GM18517 (cell line): ENCODE measurements at regions not wholly inside any gene's neighbourhood (a gene's known extent, or its start where the extent isn't known, plus 50 kb on each side); places are given as distances from the start of the nearest gene placed in this dataset.
A peak's percentile ranks its signal among the peaks of the same experiment; 100 is the strongest.
"Not testable (repeated sequence)": the region's sequence is repeated elsewhere in the genome, so short reads cannot be mapped to it uniquely, and the experiment has no call there.

ENCODE experiments used
- ATAC-seq: cut with Tn5 transposase; IDR thresholded peaks from one replicate; pipeline ENCODE4 v1.9.1; 2021; ENCODE audit warnings: mild to moderate bottlenecking, moderate library complexity; ENCODE audit not compliant: unreplicated experiment

DNA sequence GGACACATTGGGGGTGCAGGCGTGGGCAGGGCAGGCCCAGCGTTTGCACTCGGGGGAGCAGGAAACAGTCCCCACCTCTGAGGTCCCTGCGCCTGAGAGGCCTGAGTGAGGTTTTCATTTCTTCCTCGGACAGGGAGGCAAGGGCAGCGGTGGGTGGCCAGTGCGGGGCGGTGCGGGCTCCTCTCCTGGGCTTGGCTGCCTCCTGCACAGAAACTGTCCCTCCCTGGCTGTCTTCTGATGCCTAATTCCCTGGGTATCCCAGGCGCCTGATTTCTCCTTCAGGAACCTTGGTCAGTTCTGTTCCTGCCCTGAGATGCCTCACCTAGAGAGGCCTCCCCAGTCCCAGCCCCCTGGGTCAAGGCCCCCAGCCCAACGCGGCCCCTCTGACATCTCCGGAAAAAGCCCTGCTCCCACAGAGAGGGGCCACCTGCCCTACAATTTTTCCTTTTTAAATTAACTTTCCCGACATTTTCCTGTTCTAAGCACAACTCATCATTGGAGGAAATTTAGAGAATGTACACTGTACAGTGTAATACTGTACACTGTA lies 260.3 kb downstream of the ADGRD1 start:
- ATAC-seq: no peak

DNA sequence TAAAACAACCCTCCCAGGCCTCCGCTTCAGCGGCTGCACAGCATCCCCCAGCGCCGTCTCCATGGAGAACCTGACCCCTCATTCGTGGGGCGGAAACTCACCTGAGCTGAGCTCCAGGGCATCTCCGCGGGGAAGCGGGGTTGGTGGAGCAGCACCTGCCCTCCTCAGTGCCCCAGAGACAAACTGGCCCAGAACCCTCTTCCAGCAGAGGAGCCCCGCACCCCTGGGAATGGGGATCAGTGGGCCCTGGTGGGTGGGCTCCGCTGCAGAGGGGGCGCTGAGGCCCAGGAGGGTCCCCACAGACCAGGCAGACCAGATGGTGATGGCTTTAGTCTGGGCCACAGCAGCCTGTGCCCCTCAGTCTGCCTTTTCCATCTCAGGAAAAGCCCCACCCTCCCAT lies 261.2 kb downstream of the ADGRD1 start:
- not testable (repeated sequence) for ATAC-seq

DNA sequence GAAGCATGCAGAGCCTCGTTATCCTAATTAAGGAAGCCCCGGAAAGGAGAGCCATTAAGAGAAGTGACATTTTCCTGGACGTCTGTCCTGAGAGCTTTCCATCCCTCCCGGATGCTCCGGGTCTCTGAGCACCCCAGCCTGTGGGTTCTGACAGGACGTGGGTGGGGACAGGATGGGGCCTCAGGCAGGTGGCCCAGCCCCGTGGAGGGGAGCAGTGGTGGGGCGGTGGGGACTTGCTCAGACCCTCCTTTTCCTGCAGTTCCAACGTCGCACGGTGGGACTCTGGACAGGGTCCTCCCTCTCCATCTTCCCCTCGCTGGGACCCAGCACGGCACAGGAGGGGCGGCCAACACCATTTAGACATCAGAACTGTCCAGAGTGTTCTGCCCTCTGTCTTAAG lies 262.9 kb downstream of the ADGRD1 start:
- not testable (repeated sequence) for ATAC-seq

DNA sequence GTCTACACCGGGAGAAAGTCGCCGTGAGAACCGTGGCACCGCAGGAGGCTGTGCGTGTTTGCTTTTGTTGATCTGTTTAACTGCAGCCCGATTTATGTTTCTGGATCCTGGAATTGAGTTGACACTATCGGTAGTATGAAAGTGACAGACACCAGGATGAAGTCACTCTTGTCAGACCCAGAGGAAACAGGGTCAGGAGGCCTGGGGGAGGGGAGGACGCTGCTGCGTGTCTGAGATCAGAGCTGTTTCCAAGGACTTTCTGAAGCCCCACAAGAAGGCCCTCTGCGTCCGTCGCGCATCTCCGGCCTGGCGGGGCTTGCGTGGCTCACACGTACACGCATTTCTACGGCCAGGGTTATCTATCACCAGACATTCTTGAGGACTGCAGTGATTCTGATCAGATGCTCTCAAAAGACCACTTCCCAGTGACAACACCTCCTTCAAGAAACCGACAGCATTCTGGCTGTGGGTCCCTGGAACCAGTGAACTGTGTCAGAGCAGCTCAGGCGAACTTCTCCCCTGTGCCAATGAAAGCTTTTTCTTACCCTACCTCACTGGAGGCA lies 263.4 kb downstream of the ADGRD1 start:
- no peak for ATAC-seq

DNA sequence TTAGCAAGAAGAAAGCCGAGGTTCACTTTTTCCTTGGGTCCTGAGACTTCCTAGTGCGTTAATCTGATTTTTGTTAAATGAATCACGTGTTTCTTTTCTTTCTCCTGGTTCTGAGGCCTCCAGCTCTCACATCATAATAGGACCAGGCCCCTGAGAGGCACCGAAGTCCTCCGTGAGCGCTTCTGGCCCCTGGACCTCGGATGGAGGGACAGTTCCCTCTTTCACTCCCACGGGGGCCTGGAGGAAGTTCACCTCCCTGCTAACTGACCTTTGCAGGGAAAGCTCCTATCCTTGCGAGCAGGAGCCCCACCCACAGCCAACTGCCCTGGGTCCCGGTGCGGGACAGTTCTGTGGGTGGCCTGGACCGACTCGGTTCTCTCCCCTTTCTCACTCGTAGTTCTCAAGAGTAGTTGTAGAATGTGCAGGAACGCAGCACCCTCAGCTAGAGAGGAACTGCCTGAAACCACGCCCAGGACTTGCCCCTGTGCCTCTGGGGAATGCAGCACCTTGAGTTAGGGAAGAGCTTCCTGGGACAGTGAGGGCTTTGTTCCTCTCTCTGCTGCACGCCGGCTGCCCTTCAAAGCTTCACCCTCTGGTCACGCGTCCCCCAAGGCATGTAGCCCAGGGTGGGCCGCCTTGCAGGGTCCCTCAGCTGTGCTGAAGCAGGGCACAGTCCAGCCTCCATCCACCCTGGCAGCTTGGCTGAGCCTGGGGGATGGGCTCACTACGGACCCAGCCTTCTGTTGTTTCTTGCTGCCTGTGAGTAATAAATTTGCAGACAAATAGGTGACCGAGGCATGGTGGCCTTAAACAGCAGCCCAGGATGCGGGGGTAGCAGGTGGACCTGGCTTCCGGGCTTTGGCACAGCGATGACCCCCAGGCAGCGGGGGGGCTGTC lies 264.6 kb downstream of the ADGRD1 start:
- no peak for ATAC-seq

DNA sequence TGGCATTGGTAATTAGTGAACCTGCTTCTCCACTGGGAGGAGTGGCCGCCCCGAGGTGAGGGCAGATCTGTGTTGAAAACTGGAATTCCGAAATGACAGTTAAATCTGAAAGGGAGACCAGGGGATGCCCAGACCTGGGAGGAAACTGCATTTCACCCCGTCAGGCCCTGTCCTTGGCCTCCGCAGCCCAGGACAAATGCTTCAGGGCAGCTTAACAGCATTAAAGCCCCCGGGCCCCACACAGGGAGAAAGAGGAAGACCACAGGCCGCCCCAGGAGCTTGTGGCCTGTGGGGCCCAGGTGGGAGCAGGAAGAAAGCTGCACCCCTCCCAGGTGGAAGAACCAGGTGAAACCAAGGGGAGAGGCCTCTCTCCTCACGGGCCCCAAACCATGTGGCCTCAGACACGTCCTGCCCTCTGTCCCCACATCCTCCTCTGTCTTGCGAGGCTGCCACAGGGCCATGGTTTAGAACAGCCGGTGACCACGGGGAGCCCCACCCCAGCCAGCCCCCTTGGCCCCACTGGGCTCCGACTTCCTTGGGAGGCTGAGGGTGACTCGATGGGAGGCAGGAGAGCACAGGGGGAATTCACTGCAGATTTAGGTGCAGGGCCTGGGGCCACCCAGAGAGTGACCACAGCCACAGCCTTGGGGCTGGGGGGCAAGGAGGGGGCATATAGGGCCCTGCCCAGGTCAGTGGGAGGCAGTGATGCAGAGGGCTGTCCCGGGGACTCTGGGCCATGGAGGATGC lies 265.4 kb downstream of the ADGRD1 start:
- no peak for ATAC-seq

GRCh38 chr12:131219670-131220330 lies 266.1 kb downstream of the ADGRD1 start:
- no peak for ATAC-seq

DNA sequence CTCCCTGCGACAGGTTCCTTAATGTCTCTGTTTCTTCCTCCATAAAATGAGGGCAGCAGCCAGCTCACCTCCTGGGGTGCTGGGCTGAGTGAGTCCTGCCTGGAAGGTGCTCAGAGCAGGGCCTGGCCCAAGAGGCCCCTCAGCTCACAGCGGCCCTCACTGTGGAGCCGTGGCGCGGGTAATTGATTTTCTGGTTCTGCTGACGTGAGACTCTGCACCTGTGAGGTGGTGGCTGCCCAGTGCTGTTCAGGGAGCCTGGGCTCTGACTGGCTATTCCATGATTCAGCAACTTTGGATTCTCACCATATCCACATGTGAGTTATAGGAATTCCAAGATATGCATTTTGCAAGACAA lies 266.6 kb downstream of the ADGRD1 start:
- ATAC-seq: no peak

GRCh38 chr12:131221061-131221956 lies 267.6 kb downstream of the ADGRD1 start:
- ATAC-seq: no peak

DNA sequence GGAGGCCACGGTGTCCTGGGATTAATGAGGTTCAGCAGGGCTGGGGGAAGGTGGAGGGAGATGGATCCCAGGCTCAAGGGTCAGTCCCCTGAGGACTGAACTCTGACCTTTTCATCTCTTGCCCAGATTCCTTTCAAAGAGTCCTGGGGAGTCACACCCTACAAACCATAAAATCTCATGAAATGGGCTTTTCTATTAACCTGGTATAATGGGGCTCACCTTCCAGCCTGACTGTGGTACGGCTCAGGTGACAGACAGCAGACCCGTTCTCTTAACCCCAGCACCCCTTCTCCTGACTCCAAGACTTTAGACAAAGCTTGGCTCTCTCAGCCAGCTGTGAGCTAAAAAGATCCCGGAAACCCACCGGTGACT lies 268.2 kb downstream of the ADGRD1 start:
- no peak for ATAC-seq

GRCh38 chr12:131222329-131223139 lies 268.8 kb downstream of the ADGRD1 start:
- ATAC-seq: peak; percentile 71

DNA sequence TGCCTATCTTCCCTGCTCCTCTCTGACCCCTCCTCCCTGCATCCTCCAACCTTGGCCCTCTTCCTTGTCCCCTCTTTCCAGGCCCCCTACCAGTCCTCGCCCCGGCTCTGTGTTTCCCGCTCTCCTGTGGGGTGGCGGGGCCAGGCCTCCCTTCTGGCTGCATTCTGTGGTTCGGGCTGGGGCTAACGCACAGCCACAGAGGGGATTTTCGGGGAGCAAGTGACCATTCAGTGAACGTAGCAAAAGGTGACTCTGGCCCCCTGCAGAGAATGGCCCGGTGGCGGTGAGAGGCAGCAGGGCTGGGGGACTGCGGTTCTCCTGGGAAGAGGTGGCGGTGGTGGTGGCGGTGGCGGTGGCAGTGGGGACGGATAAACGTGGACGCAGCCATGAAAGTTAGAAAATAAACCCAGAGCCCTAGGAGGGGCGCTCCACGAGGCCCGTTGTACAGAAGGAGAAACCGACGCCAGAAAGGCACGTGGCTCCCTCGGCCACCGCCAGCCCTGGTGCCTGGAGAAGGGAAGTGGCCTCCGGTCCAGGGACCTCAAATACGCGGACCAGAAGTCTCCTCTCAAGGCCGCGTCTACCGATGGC lies 269.6 kb downstream of the ADGRD1 start:
- ATAC-seq: no peak

DNA sequence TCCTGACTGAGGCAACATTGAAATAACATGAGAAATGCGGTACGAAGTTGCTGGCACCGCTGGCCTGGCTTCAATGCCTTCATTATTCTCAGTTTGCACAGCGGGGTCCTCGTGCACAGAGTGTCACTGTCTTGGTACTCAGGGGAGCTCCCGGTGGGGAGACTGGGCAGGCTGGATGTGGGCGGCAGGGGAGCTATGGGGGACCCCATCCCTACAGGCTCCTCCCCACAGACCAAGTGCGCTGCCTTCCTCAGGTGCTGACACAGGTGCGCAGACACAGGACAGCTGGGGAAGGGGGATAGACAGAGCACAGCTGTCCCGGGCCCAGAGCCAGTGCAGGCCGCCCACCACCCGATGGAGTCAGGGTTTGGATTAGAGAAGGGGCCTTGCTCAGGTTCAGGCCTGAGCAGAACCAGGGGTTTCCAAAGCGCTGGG lies 270.1 kb downstream of the ADGRD1 start:
- ATAC-seq: no peak

DNA sequence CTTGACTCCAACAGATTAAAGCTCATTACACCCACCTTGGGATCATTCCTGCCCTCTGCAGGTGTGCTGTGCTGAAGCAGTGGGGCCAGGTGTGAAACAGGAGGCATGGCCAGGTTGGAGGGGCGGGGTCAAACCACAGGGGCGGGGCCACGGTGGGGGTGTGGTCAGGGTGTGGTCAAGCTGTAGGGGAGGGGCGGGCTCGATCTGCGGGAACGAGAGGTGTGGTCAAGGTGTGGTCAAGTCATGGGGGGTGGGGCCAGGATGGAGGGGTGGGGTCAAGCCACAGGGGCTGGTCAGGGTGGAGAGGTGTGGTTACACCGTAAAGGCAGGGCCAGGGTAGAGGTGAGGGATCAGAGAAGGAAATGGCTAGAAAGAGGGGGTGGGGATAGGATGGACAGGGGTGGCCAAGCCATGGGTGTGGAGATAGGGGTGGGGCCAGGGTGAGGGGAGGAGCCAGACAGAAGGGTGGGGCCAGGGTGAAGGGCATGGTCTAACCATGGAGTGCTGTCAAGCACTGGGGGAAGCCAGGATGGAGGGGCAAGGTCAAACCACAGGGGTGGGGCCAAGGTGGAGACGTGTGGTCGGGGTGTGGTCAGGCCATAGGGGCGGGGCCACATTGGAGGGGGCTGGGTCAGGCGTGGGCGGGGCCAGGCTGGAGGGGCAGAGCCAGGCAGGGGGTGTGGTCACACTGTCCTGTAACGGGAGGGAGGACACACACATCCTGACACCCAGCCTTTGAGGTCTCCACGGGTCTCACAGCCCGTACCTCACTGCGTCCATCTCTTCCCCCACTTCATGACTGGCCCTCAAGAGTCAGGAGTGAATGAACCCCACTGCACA lies 270.7 kb downstream of the ADGRD1 start:
- not testable (repeated sequence) for ATAC-seq

DNA sequence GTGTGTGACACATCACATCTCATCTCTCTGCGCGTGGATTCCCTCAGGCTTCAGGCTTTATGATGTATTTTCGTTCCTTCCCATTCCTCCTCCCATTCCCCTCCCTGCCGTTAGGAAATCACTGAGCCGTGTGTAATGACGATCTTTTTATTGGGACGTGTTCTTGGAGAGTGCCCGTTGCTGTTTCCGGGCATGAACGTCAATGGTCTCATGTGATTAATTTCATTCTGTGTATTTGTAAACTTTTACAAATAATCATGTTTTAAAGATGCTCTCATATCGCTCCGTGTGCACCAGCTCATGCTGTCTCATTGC lies 271.3 kb downstream of the ADGRD1 start:
- not testable (repeated sequence) for ATAC-seq

- ATAC-seq: no peak
These were observed 272.9 kb downstream of the ADGRD1 start for GRCh38 chr12:131226345-131227265.

DNA sequence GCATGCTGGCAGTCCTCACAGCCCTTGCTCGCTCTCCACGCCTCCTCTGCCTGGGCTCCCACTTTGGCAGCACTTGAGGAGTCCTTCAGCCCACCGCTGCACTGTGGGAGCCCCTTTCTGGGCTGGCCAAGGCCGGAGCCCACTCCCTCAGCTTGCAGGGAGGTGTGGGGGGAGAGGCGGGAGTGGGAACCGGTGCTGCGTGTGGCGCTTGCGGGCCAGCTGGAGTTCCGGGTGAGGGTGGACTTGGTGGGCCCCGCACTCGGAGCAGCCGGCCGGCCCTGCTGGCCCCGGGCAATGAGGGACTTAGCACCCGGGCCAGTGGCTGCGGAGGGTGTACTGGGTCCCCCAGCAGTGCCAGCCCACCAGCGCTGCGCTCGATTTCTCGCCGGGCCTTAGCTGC lies 273.9 kb downstream of the ADGRD1 start:
- not testable (repeated sequence) for ATAC-seq
